HT1080 (cell line): ENCODE measurements at regions not wholly inside any gene's neighbourhood (a gene's known extent, or its start where the extent isn't known, plus 50 kb on each side); places are given as distances from the start of the nearest gene placed in this dataset.

Experiments used
- DNase-seq: peaks from one replicate; pipeline ENCODE4 v3.0.0-alpha.2; 2015; ENCODE audit warnings: low read depth

GRCh38 chr5:96340357-96340756 lies 92.7 kb downstream of the PCSK1 start:
- no peak for DNase-seq

- no peak for DNase-seq
Observed at GRCh38 chr5:96339862-96340261, 93.2 kb downstream of the PCSK1 start.

GRCh38 chr5:96338624-96339415 lies 94.2 kb downstream of the PCSK1 start:
- DNase-seq, result no peak

- no peak for DNase-seq
Observed at GRCh38 chr5:96338091-96338490, 95.0 kb downstream of the PCSK1 start.

GRCh38 chr5:96337048-96337781 lies 95.8 kb downstream of the PCSK1 start:
- DNase-seq, result no peak

- DNase-seq, result peak; percentile 77
Observed at GRCh38 chr5:96336351-96336985, 96.6 kb downstream of the PCSK1 start.

GRCh38 chr5:96335873-96336272 lies 97.2 kb downstream of the PCSK1 start:
- peak; percentile 40 for DNase-seq

- DNase-seq, result no peak
Observed at GRCh38 chr5:96333391-96333790, 99.7 kb downstream of the PCSK1 start.

GRCh38 chr5:96332535-96333366 lies 100.3 kb downstream of the PCSK1 start:
- DNase-seq, result no peak

- DNase-seq, result no peak
Observed at GRCh38 chr5:96331681-96332361, 101.2 kb downstream of the PCSK1 start.

GRCh38 chr5:96331210-96331609 lies 101.8 kb downstream of the PCSK1 start:
- DNase-seq, result no peak

GRCh38 chr5:96330530-96331140 lies 102.4 kb downstream of the PCSK1 start:
- no peak for DNase-seq

- DNase-seq, result peak; percentile 19
Observed at GRCh38 chr5:96329886-96330529, 103.0 kb downstream of the PCSK1 start.

- DNase-seq, result no peak
Observed at GRCh38 chr5:96329289-96329688, 103.8 kb downstream of the PCSK1 start.

GRCh38 chr5:96327722-96328121 lies 105.3 kb downstream of the PCSK1 start:
- DNase-seq, result no peak

- DNase-seq, result no peak
Observed at GRCh38 chr5:96326902-96327301, 106.1 kb downstream of the PCSK1 start.

- peak; percentile 93 for DNase-seq
Observed at GRCh38 chr5:96324708-96325107, 108.3 kb downstream of the PCSK1 start.

GRCh38 chr5:96322865-96323264 lies 110.2 kb downstream of the PCSK1 start:
- no peak for DNase-seq

GRCh38 chr5:96322217-96322616 lies 110.8 kb downstream of the PCSK1 start:
- DNase-seq, result no peak

GRCh38 chr5:96321345-96321744 lies 111.7 kb downstream of the PCSK1 start:
- no peak for DNase-seq
